ENCODE measurements at regions not wholly inside any gene's neighbourhood (a gene's known extent, or its start where the extent isn't known, plus 50 kb on each side); places are given as distances from the start of the nearest gene placed in this dataset.

DNA sequence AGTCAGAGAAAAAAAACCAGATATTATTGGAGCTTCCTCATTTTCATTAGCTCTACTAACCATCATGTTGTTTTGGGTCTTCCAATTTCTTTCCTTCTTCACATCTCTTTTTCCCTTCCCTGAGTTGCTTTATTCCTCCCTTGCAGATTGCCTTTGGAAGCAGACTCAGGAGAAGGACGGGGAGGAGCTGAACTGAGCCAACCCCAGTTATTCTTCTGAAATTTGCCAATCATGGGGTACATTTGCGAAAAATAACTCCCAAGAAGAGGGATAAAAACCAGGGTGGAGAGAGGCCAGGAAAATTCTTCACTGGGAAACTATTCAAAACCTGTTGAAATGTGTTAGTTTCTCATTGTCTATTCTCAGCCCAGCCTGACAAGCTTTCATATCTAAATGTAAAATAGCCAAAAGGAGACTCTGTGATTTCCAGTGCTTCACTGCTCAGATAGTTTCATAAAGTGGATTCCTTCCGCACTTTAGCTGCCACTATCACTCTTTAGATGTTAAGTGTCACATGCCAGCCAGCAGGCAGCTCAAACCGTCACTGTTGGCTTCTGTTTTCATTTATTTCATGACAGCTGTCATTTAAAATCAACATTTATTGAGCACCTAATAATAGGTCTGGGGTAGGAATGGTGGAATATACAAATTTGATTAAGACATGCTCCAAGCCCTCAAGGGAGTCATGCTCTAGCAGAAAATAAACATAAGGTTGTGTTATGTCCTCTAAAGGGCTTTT, 204.5 kb downstream of the SREK1 start:
- Mint-ChIP-seq H3K4me3 (no peak overlapping the region), H3K9me3 (no peaks in the 10 kb centered on the region), H3K36me3 (no peaks in the 10 kb centered on the region), H3K27me3 (peaks cover 24% of the 10 kb centered on the region), H3K4me1 (no peaks in the 10 kb centered on the region), H3K27ac (no peak overlapping the region)
- CTCF ChIA-PET: interaction anchor here (1.4 kb wide), 1 partner anchor 39 kb away, joined by 3 read pairs; no protein-coding TSS in a partner anchor
- DNase-seq: no peak

- H3K27ac Mint-ChIP-seq: no peak overlapping the region
- H3K36me3 Mint-ChIP-seq: no peaks in the 10 kb centered on the region
- no peaks in the 10 kb centered on the region for H3K9me3 Mint-ChIP-seq
- H3K27me3 Mint-ChIP-seq: peaks cover 18% of the 10 kb centered on the region
- no peak for DNase-seq
- H3K4me3 Mint-ChIP-seq: no peak overlapping the region
- H3K4me1 Mint-ChIP-seq: no peaks in the 10 kb centered on the region
- CTCF ChIA-PET: no interaction called here
Measured at GRCh38 chr5:66351813-66352212, 207.7 kb downstream of the SREK1 start.

DNA sequence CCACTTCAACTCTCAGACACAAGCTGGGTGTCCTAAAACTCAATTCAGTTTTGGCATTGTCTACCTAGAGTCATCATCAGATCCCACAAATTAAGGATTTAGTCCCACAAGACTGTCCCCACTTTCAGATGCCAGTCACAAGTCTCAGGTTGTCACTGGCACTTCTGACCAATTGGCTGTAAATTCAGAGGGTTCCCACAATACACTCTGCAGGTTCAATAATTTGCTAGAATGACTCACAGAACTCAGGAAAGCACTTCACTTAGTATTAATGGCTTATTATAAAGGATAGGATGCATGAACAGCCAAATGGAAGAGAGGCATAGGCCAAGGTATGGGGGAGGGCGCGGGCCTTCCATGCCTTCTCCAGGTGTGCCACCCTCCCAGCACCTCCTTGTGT, 209.1 kb downstream of the SREK1 start:
- DNase-seq: no peak
- H3K27me3 Mint-ChIP-seq: peaks cover 10% of the 10 kb centered on the region
- no peaks in the 10 kb centered on the region for H3K4me1 Mint-ChIP-seq
- no peak overlapping the region for H3K4me3 Mint-ChIP-seq
- H3K36me3 Mint-ChIP-seq: no peaks in the 10 kb centered on the region
- no peaks in the 10 kb centered on the region for H3K9me3 Mint-ChIP-seq
- CTCF ChIA-PET: no interaction called here
- no peak overlapping the region for H3K27ac Mint-ChIP-seq

- Mint-ChIP-seq H3K36me3 (no peaks in the 10 kb centered on the region), H3K27me3 (peaks cover 7% of the 10 kb centered on the region), H3K9me3 (no peaks in the 10 kb centered on the region), H3K27ac (no peak overlapping the region), H3K4me1 (no peaks in the 10 kb centered on the region), H3K4me3 (no peak overlapping the region)
- DNase-seq: no peak
- CTCF ChIA-PET: no interaction called here
Measured at GRCh38 chr5:66354422-66354821, 210.3 kb downstream of the SREK1 start.

DNA sequence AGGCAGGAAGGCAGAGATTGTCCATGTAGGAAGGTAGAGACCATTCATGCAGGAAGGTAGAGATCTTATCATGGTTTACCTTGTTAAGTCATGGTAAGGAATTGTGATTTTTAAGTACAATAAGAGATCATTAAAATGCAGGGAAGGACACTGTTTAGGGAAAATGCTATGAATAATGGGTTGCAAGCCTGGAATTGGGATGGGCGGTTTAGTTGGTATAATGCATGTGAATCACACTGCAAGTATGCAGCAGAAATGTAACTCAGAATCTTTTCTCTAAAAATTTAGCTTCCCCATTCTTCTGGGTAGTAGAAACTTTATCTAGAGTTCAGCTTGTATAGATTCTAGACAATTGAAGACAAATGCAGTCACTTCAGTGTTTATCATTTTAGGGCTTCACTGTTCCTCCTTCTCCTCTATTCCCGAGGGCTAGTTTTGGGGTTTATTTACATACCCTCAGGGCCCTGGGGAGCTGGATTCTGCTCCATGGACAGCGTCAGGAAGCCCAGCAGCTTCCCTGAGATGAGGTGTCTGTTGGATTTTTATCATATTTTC, 212.0 kb downstream of the SREK1 start:
- no peak for DNase-seq
- H3K27me3 Mint-ChIP-seq: peaks cover 10% of the 10 kb centered on the region
- no peaks in the 10 kb centered on the region for H3K9me3 Mint-ChIP-seq
- no peak overlapping the region for H3K27ac Mint-ChIP-seq
- no peak overlapping the region for H3K4me3 Mint-ChIP-seq
- no peaks in the 10 kb centered on the region for H3K4me1 Mint-ChIP-seq
- no peaks in the 10 kb centered on the region for H3K36me3 Mint-ChIP-seq
- CTCF ChIA-PET: no interaction called here

- Mint-ChIP-seq H3K27ac (no peak overlapping the region), H3K36me3 (no peaks in the 10 kb centered on the region), H3K27me3 (peaks cover 13% of the 10 kb centered on the region), H3K4me3 (no peak overlapping the region), H3K9me3 (no peaks in the 10 kb centered on the region), H3K4me1 (no peaks in the 10 kb centered on the region)
- CTCF ChIA-PET: interaction anchor here (1.4 kb wide), 1 partner anchor 51 kb away, joined by 3 read pairs; no protein-coding TSS in a partner anchor
- no peak for DNase-seq
Measured at GRCh38 chr5:66358741-66359140, 214.6 kb downstream of the SREK1 start.

GRCh38 chr5:66361070-66361469, 217.0 kb downstream of the SREK1 start:
- no peak overlapping the region for H3K4me3 Mint-ChIP-seq
- no peaks in the 10 kb centered on the region for H3K4me1 Mint-ChIP-seq
- CTCF ChIA-PET: no interaction called here

GRCh38 chr5:66362046-66362445, 217.9 kb downstream of the SREK1 start:
- CTCF ChIA-PET: no interaction called here
- no peaks in the 10 kb centered on the region for H3K36me3 Mint-ChIP-seq
- no peak for DNase-seq
- H3K27ac Mint-ChIP-seq: no peak overlapping the region
- no peaks in the 10 kb centered on the region for H3K9me3 Mint-ChIP-seq
- H3K4me3 Mint-ChIP-seq: no peak overlapping the region
- no peaks in the 10 kb centered on the region for H3K4me1 Mint-ChIP-seq
- peaks cover 13% of the 10 kb centered on the region for H3K27me3 Mint-ChIP-seq

More at GRCh38 chr5:66361070-66361469, 217.0 kb downstream of the SREK1 start:
- no peaks in the 10 kb centered on the region for H3K36me3 Mint-ChIP-seq
- H3K27me3 Mint-ChIP-seq: peaks cover 13% of the 10 kb centered on the region
- DNase-seq: no peak
- no peaks in the 10 kb centered on the region for H3K9me3 Mint-ChIP-seq
- no peak overlapping the region for H3K27ac Mint-ChIP-seq

- CTCF ChIA-PET: no interaction called here
- Mint-ChIP-seq H3K4me1 (no peaks in the 10 kb centered on the region), H3K27me3 (peaks cover 13% of the 10 kb centered on the region), H3K4me3 (no peak overlapping the region), H3K27ac (no peak overlapping the region), H3K9me3 (no peaks in the 10 kb centered on the region), H3K36me3 (no peaks in the 10 kb centered on the region)
- DNase-seq: no peak
Measured at GRCh38 chr5:66362687-66363086, 218.6 kb downstream of the SREK1 start.

DNA sequence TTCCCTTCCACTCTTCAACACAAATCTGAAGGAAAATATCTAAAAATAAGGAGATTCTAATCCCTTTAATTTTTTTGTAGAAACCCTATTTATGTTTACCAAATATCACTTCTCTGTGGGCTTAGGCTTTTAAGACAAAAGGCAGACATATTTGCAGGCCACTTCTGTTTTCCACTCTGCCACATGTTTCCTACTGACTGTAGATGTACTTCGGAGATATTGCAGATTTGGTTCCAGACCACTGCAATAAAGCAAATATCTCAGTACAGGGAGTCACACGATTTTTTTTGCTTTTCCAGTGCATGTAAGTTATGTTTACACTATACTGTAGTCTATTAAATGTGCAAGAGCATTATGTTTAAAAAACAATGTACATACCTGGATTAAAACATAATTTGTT, 219.0 kb downstream of the SREK1 start:
- no peaks in the 10 kb centered on the region for H3K9me3 Mint-ChIP-seq
- CTCF ChIA-PET: no interaction called here
- DNase-seq: no peak
- H3K36me3 Mint-ChIP-seq: no peaks in the 10 kb centered on the region
- H3K27me3 Mint-ChIP-seq: peaks cover 13% of the 10 kb centered on the region
- H3K4me1 Mint-ChIP-seq: no peaks in the 10 kb centered on the region
- H3K4me3 Mint-ChIP-seq: no peak overlapping the region
- H3K27ac Mint-ChIP-seq: no peak overlapping the region

GRCh38 chr5:66364186-66364585, 220.1 kb downstream of the SREK1 start:
- Mint-ChIP-seq H3K27me3 (peaks cover 13% of the 10 kb centered on the region), H3K4me1 (no peaks in the 10 kb centered on the region), H3K9me3 (no peaks in the 10 kb centered on the region), H3K36me3 (no peaks in the 10 kb centered on the region), H3K27ac (no peak overlapping the region), H3K4me3 (no peak overlapping the region)
- DNase-seq: no peak
- CTCF ChIA-PET: interaction anchor here (1.6 kb wide), 1 partner anchor 58 kb away, joined by 3 read pairs; no protein-coding TSS in a partner anchor

GRCh38 chr5:66365981-66366380, 221.9 kb downstream of the SREK1 start:
- H3K27ac Mint-ChIP-seq: no peak overlapping the region

DNA sequence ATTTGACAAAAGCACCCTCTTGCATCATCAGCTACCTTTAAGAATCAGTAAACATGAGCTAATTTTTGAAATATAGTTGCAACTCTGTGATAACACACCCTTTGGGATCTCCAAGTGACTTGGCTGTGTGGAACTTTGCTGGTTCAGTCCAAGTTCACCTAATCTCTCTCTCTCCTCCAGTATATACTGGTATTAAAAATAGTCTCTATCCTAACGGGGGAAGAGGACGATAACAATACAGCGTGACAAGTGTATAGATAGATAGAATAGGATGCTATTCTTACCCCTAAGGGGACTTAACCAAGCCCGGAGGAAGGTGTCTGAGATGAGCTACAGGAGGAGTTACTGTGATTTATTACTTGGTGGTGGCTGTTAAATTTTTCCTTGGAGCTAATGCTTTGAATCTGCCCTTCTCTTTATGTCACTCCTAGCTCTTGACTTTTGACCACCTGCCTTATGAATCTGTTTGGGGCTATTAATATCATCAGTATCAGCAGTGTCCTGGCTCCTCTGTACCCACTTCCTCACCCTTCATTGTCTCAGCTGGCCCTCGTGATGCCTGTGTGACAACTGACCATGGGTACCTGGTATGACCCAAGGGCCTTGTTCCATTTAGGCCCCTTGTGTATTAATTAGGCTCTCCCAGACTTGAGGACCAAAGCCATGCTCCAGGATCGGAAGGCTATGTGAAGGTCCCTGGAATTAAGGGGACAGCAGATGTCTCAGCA, 223.9 kb downstream of the SREK1 start:
- H3K4me3 Mint-ChIP-seq: no peak overlapping the region
- H3K4me1 Mint-ChIP-seq: no peaks in the 10 kb centered on the region
- H3K9me3 Mint-ChIP-seq: no peaks in the 10 kb centered on the region
- DNase-seq: no peak
- no peak overlapping the region for H3K27ac Mint-ChIP-seq
- peaks cover 1% of the 10 kb centered on the region for H3K27me3 Mint-ChIP-seq
- H3K36me3 Mint-ChIP-seq: no peaks in the 10 kb centered on the region
- CTCF ChIA-PET: interaction anchor here (1.1 kb wide), 1 partner anchor 61 kb away, joined by 3 read pairs; no protein-coding TSS in a partner anchor

More at GRCh38 chr5:66365981-66366380, 221.9 kb downstream of the SREK1 start:
- H3K36me3 Mint-ChIP-seq: no peaks in the 10 kb centered on the region
- H3K4me3 Mint-ChIP-seq: no peak overlapping the region
- peaks cover 9% of the 10 kb centered on the region for H3K27me3 Mint-ChIP-seq
- DNase-seq: no peak
- H3K4me1 Mint-ChIP-seq: no peaks in the 10 kb centered on the region
- CTCF ChIA-PET: no interaction called here
- no peaks in the 10 kb centered on the region for H3K9me3 Mint-ChIP-seq

GRCh38 chr5:66368811-66369210, 224.7 kb downstream of the SREK1 start:
- Mint-ChIP-seq H3K36me3 (no peaks in the 10 kb centered on the region), H3K27ac (no peak overlapping the region), H3K9me3 (no peaks in the 10 kb centered on the region), H3K27me3 (no peaks in the 10 kb centered on the region), H3K4me3 (no peak overlapping the region), H3K4me1 (no peaks in the 10 kb centered on the region)
- no peak for DNase-seq
- CTCF ChIA-PET: no interaction called here

GRCh38 chr5:66377747-66378146, 218.4 kb upstream of the MAST4 start:
- H3K27ac Mint-ChIP-seq: no peak overlapping the region
- H3K36me3 Mint-ChIP-seq: no peaks in the 10 kb centered on the region
- H3K9me3 Mint-ChIP-seq: peaks cover 4% of the 10 kb centered on the region
- H3K27me3 Mint-ChIP-seq: peaks cover 8% of the 10 kb centered on the region
- CTCF ChIA-PET: interaction anchor here (0.9 kb wide), 1 partner anchor 72 kb away, joined by 3 read pairs; no protein-coding TSS in a partner anchor
- H3K4me1 Mint-ChIP-seq: no peaks in the 10 kb centered on the region
- no peak overlapping the region for H3K4me3 Mint-ChIP-seq
- no peak for DNase-seq

Measured in activated naive CD4-positive, alpha-beta T cell treated with anti-CD3 and anti-CD28 coated beads, Interleukin-2, amount 10 ng/mL, durations not matched to agents 7 days and 5 days (primary cell).